ENCODE measurements at regions not wholly inside any gene's neighbourhood (a gene's known extent, or its start where the extent isn't known, plus 50 kb on each side); places are given as distances from the start of the nearest gene placed in this dataset.

DNA sequence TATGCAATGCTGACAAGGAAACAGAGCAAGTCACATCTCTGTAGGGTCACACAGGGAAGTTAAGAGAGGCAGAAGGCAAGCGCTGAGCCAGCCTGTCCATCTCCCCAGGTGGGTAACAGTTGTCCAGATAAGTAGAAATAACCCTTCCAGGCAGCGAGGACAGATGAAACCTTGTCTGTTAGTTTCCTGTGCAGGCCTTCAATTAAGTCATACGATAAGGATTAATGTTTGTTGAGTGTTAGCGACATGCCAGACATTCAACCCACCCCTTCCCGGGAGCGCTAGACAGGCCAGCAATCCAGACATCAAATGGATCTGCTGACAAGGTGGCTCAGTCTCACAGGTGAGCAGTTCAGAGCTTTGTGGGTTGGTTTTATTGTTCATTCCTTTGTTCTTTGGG lies 221.5 kb upstream of the FMN2 start:
- Histone ChIP-seq H3K9me3 (no peaks in the 10 kb centered on the region), H3K27me3 (no peaks in the 10 kb centered on the region), H3K36me3 (no peaks in the 10 kb centered on the region), H3K9ac (ENCODE audit: low read depth in 2 of 2, low read length in 2 of 2) (no peak overlapping the region), H3K4me3 (no peak overlapping the region), H3K4me1 (no peaks in the 10 kb centered on the region), H3K27ac (no peak overlapping the region)
- TF ChIP-seq, protein P1, sequence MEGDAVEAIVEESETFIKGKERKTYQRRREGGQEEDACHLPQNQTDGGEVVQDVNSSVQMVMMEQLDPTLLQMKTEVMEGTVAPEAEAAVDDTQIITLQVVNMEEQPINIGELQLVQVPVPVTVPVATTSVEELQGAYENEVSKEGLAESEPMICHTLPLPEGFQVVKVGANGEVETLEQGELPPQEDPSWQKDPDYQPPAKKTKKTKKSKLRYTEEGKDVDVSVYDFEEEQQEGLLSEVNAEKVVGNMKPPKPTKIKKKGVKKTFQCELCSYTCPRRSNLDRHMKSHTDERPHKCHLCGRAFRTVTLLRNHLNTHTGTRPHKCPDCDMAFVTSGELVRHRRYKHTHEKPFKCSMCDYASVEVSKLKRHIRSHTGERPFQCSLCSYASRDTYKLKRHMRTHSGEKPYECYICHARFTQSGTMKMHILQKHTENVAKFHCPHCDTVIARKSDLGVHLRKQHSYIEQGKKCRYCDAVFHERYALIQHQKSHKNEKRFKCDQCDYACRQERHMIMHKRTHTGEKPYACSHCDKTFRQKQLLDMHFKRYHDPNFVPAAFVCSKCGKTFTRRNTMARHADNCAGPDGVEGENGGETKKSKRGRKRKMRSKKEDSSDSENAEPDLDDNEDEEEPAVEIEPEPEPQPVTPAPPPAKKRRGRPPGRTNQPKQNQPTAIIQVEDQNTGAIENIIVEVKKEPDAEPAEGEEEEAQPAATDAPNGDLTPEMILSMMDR (IDR thresholded peaks at IDR 0.05), result no peak
- DNase-seq, result no peak
- intact Hi-C loops (cut with DNase I), result no loop called here

DNA sequence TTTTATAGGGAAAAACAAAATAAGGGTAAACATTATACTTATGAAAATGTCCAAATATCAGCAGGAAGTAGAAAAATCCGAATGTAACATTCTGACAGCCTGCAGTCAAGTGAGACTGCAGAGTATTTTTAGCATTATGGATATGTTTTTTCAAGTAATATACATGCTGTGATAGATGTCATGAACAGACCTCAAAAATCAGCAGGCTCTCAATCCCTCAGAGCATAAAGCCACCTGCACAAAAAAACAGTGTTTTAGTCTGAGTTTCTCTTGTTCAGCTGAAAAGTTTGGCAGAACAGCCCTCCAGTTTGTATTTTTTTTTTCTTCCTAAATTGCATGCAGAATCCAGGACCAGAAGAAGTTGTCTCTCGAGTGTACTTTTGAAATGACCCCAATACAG lies 219.1 kb upstream of the FMN2 start:
- intact Hi-C loops (cut with DNase I), result no loop called here
- no peak overlapping the region for H3K4me3 ChIP-seq
- H3K9ac ChIP-seq (ENCODE audit: low read depth in 2 of 2, low read length in 2 of 2), result no peak overlapping the region
- TF ChIP-seq, protein P1 (IDR thresholded peaks at IDR 0.05), result no peak
- no peak for DNase-seq
- H3K27ac ChIP-seq, result no peak overlapping the region
- no peaks in the 10 kb centered on the region for H3K36me3 ChIP-seq
- no peaks in the 10 kb centered on the region for H3K27me3 ChIP-seq
- H3K4me1 ChIP-seq, result no peaks in the 10 kb centered on the region
- H3K9me3 ChIP-seq, result no peaks in the 10 kb centered on the region

DNA sequence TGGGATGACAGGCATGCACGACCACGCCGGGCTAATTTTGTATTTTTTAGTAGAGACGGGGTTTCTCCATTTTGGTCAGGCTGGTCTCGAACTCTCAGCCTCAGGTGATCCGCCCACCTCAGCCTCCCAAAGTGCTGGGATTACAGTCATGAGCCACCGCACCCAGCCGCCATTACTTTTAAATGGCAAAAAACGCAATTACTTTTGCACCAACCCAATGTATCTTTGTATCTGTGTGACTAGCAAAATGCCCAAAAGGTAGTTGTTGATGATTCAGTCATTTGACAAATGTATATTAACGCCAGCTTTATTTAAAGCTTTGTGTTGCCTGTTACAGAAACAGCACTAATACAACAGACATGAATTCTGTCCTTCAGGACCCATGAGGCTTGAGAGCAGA lies 216.9 kb upstream of the FMN2 start:
- no peaks in the 10 kb centered on the region for H3K27me3 ChIP-seq
- no peak for DNase-seq
- H3K27ac ChIP-seq, result no peak overlapping the region
- intact Hi-C loops (cut with DNase I), result no loop called here
- no peaks in the 10 kb centered on the region for H3K9me3 ChIP-seq
- H3K4me1 ChIP-seq, result no peaks in the 10 kb centered on the region
- H3K9ac ChIP-seq (ENCODE audit: low read depth in 2 of 2, low read length in 2 of 2), result no peak overlapping the region
- no peak overlapping the region for H3K4me3 ChIP-seq
- TF ChIP-seq, protein P1 (IDR thresholded peaks at IDR 0.05), result no peak
- H3K36me3 ChIP-seq, result no peaks in the 10 kb centered on the region

DNA sequence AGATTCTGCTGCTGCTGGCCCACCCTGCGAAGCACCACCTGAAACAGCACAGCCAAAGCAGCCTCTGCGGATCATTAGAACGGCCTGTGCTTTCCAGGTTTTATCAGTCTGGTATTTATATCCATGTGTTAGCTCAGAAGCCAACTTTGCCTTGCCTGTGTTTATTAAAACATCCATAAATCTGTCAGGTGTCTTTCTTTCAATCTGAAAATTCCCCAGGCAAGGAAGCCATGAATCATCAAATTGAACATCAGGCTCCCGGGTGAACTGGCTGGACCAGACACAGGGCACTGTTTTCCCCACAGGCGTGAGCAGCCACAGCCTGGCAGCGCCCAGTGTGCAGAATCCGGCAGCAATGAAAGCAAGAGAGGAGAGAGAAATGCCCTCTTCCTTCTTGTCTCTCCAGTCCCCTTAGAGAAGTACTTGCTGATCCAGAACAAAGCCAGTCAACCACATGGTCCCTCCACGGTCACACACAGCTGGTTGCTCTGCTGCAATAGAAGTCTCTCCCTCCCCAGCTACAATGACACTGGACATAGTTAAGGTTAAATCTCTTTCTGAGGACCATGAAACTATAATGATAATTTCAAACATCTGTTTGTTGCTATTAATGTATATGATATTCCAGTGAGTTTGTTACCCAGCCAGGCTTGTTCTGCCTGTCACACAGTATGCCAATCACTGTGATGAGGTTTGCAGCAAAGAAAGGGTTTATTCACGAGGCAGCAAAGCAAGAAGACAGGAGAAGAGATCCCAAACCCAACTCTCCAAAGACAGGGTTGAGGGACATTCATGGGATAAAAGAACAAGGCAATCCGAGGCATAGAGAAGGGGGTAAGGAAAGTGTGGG lies 212.1 kb upstream of the FMN2 start:
- Histone ChIP-seq H3K27me3 (no peaks in the 10 kb centered on the region), H3K4me1 (no peaks in the 10 kb centered on the region), H3K9me3 (no peaks in the 10 kb centered on the region), H3K9ac (ENCODE audit: low read depth in 2 of 2, low read length in 2 of 2) (no peak overlapping the region), H3K36me3 (no peaks in the 10 kb centered on the region), H3K4me3 (no peak overlapping the region), H3K27ac (no peak overlapping the region)
- TF ChIP-seq, protein P1 (IDR thresholded peaks at IDR 0.05), result no peak
- no peak for DNase-seq
- intact Hi-C loops (cut with DNase I), result no loop called here

DNA sequence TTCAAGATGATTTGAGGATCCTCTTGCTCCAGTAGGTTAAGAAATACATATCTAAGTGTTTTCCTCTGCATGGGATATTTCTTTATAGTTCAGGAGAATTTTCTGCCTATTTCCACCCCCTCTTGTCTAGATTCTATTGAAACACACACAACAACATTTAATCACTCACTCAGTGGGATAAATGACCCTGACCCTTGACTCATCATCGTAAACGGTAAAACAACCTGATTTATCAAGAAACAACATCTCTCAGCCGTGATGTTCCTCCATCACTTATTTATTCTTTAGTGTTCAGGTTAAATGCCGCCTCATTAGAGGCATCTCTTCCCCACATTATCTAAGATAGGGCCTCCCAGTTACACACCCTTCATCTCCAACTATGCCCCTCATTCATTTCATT lies 208.7 kb upstream of the FMN2 start:
- Histone ChIP-seq H3K9me3 (no peaks in the 10 kb centered on the region), H3K27me3 (no peaks in the 10 kb centered on the region), H3K27ac (no peak overlapping the region), H3K4me1 (no peaks in the 10 kb centered on the region), H3K4me3 (no peak overlapping the region), H3K9ac (ENCODE audit: low read depth in 2 of 2, low read length in 2 of 2) (no peak overlapping the region), H3K36me3 (no peaks in the 10 kb centered on the region)
- no peak for DNase-seq
- TF ChIP-seq, protein P1 (IDR thresholded peaks at IDR 0.05), result no peak
- intact Hi-C loops (cut with DNase I), result no loop called here

All from colonic mucosa (tissue), 4 donors.